Testis (tissue), 2 donors: ENCODE measurements at regions not wholly inside any gene's neighbourhood (a gene's known extent, or its start where the extent isn't known, plus 50 kb on each side); places are given as distances from the start of the nearest gene placed in this dataset.

Experiments used
- CTCF ChIP-seq, 3 experiments: fragments of 450-650 bp in 2 of 3; fragments of 200-600 bp in 1 of 3; sonication (generic) in 1 of 3; IDR thresholded peaks; one replicate each; pipeline ENCODE4 v1.5.1; 2016 to 2019; ENCODE audit warnings: antibody characterized with exemption in 3 of 3, mild to moderate bottlenecking in 2 of 3, moderate library complexity in 1 of 3
- POLR2A ChIP-seq: fragments of 450-650 bp; IDR thresholded peaks from one replicate; pipeline ENCODE4 v1.6.1; 2017; ENCODE audit warnings: antibody characterized with exemption, mild to moderate bottlenecking, moderate library complexity

GRCh38 chr14:101460521-101460920 lies 100.8 kb upstream of the DIO3 start:
- TF ChIP-seq CTCF (IDR thresholded peaks at IDR 0.05) (no peak), POLR2A (no peak)
